Neural progenitor cell (in vitro differentiated cells): ENCODE measurements at regions not wholly inside any gene's neighbourhood (a gene's known extent, or its start where the extent isn't known, plus 50 kb on each side); places are given as distances from the start of the nearest gene placed in this dataset. TPM values are rescaled to one million over a fixed set of nuclear protein-coding genes. Genes with fewer than 3 reads are reported as not detected.

Experiments used
- DNase-seq: peaks from one replicate; pipeline ENCODE4 v3.0.0-alpha.2; 2016; ENCODE audit warnings: low spot score
- H2AFZ ChIP-seq: fragments of 200-600 bp; sonication (generic); replicated peaks from 2 replicates; pipeline ENCODE4 v1.6.1; 2016; ENCODE audit warnings: antibody characterized with exemption
- H3F3A ChIP-seq: fragments of 200-600 bp; sonication (generic); 2 replicates; pipeline ENCODE4 v1.6.1; 2016; ENCODE audit warnings: antibody characterized with exemption, low read depth
- H3K27ac ChIP-seq: fragments of 200-600 bp; sonication (generic); 2 replicates; pipeline ENCODE4 v1.5.1; 2016; ENCODE audit warnings: mild to moderate bottlenecking
- H3K27me3 ChIP-seq: fragments of 200-600 bp; sonication (generic); 2 replicates; pipeline ENCODE4 v1.6.1; 2016; ENCODE audit warnings: mild to moderate bottlenecking, moderate library complexity
- H3K36me3 ChIP-seq: fragments of 200-600 bp; sonication (generic); 2 replicates; pipeline ENCODE4 v1.5.1; 2016
- H3K4me1 ChIP-seq: fragments of 200-600 bp; sonication (generic); 2 replicates; pipeline ENCODE4 v1.6.1; 2016; ENCODE audit warnings: mixed run types
- H3K4me2 ChIP-seq: fragments of 200-600 bp; sonication (generic); 2 replicates; pipeline ENCODE4 v1.6.1; 2016
- H3K4me3 ChIP-seq: fragments of 200-600 bp; sonication (generic); 2 replicates; pipeline ENCODE4 v1.5.1; 2016
- H3K79me2 ChIP-seq: fragments of 200-600 bp; sonication (generic); 2 replicates; pipeline ENCODE4 v1.6.1; 2016; ENCODE audit warnings: low read depth
- H3K9ac ChIP-seq: fragments of 200-600 bp; sonication (generic); 2 replicates; pipeline ENCODE4 v1.6.1; 2016
- H3K9me3 ChIP-seq: fragments of 200-600 bp; sonication (generic); 2 replicates; pipeline ENCODE4 v1.5.1; 2016; ENCODE audit warnings: low read depth
- H4K20me1 ChIP-seq: fragments of 200-600 bp; sonication (generic); 2 replicates; pipeline ENCODE4 v1.6.1; 2016; ENCODE audit warnings: low read depth
- H3K27ac Mint-ChIP-seq: 3 replicates; pipeline ENCODE4 v1.8.0; 2021; ENCODE audit warnings: mixed read lengths
- H3K27me3 Mint-ChIP-seq: 2 replicates; pipeline ENCODE4 v1.8.0; 2022; ENCODE audit warnings: low read depth, mild to moderate bottlenecking, inconsistent platforms, moderate library complexity, mixed read lengths; ENCODE audit not compliant: insufficient read depth
- H3K36me3 Mint-ChIP-seq: 3 replicates; pipeline ENCODE4 v1.8.0; 2021; ENCODE audit warnings: mixed read lengths
- H3K4me1 Mint-ChIP-seq: 3 replicates; pipeline ENCODE4 v1.8.0; 2021; ENCODE audit warnings: mixed read lengths
- H3K4me3 Mint-ChIP-seq: 3 replicates; pipeline ENCODE4 v1.8.0; 2021; ENCODE audit warnings: mild to moderate bottlenecking, moderate library complexity, mixed read lengths
- H3K9me3 Mint-ChIP-seq: 3 replicates; pipeline ENCODE4 v1.8.0; 2020; ENCODE audit warnings: mixed read lengths
- EZH2 ChIP-seq: fragments of 200-600 bp; sonication (generic); IDR thresholded peaks from 2 replicates; pipeline ENCODE4 v1.6.1; 2017; ENCODE audit warnings: antibody characterized with exemption, mild to moderate bottlenecking, moderate library complexity
- EZH2phosphoT487 ChIP-seq: fragments of 200-600 bp; sonication (generic); IDR thresholded peaks from 2 replicates; pipeline ENCODE4 v1.6.1; 2017; ENCODE audit warnings: antibody characterized with exemption
- small RNA-seq: library from RNA; depleted of rRNA; stranded (forward); fragments of <200 nt; gene quantifications from one replicate; pipeline ENCODE3, GENCODE V24; 2015
- TF ChIP-seq, protein P1 (sequence below): fragments of 200-600 bp; sonication (generic); IDR thresholded peaks from 2 replicates; pipeline ENCODE4 v1.5.1; 2017; ENCODE audit warnings: antibody characterized with exemption, mild to moderate bottlenecking

DNA sequence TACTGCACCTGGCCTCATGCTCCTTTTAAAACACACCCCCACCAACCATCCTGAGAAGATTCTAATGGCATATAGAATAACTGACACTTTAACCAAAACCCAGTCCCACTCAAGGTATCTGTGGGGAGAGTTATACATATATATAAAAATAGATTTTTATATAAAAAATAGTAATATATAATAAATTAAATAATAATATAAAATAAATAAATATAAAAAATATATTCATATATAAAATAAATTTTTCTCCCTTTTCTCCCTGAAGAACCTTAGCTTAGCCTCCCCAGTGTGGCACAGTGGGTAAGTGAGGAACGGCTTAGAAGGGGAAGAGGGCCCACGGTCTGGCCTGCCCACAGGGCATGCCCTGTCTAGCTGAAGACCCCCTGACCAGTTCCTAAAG, 51.1 kb upstream of the SSBP2 start:
- no peaks in the 10 kb centered on the region for H3K36me3 Mint-ChIP-seq
- no peaks in the 10 kb centered on the region for H3K27me3 Mint-ChIP-seq
- H3K9me3 Mint-ChIP-seq: peaks cover 10% of the 10 kb centered on the region
- H3K4me3 ChIP-seq: no peak overlapping the region
- no peak overlapping the region for H3K9ac ChIP-seq
- TF ChIP-seq EZH2 (no peak), EZH2phosphoT487 (no peak)
- TF ChIP-seq, protein P1, sequence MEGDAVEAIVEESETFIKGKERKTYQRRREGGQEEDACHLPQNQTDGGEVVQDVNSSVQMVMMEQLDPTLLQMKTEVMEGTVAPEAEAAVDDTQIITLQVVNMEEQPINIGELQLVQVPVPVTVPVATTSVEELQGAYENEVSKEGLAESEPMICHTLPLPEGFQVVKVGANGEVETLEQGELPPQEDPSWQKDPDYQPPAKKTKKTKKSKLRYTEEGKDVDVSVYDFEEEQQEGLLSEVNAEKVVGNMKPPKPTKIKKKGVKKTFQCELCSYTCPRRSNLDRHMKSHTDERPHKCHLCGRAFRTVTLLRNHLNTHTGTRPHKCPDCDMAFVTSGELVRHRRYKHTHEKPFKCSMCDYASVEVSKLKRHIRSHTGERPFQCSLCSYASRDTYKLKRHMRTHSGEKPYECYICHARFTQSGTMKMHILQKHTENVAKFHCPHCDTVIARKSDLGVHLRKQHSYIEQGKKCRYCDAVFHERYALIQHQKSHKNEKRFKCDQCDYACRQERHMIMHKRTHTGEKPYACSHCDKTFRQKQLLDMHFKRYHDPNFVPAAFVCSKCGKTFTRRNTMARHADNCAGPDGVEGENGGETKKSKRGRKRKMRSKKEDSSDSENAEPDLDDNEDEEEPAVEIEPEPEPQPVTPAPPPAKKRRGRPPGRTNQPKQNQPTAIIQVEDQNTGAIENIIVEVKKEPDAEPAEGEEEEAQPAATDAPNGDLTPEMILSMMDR: no peak
- no peak for DNase-seq
- no peak overlapping the region for H3K4me3 Mint-ChIP-seq
- H3K4me2 ChIP-seq: no peak overlapping the region
- H3K27me3 ChIP-seq: no peaks in the 10 kb centered on the region
- H3F3A ChIP-seq: no peaks in the 10 kb centered on the region
- H3K4me1 ChIP-seq: peaks cover 12% of the 10 kb centered on the region
- no peaks in the 10 kb centered on the region for H3K9me3 ChIP-seq
- no peaks in the 10 kb centered on the region for H4K20me1 ChIP-seq
- no peak overlapping the region for H3K27ac Mint-ChIP-seq
- H3K79me2 ChIP-seq: no peaks in the 10 kb centered on the region
- no peak overlapping the region for H2AFZ ChIP-seq
- no peak overlapping the region for H3K27ac ChIP-seq
- H3K36me3 ChIP-seq: no peaks in the 10 kb centered on the region
- peaks cover 5% of the 10 kb centered on the region for H3K4me1 Mint-ChIP-seq

DNA sequence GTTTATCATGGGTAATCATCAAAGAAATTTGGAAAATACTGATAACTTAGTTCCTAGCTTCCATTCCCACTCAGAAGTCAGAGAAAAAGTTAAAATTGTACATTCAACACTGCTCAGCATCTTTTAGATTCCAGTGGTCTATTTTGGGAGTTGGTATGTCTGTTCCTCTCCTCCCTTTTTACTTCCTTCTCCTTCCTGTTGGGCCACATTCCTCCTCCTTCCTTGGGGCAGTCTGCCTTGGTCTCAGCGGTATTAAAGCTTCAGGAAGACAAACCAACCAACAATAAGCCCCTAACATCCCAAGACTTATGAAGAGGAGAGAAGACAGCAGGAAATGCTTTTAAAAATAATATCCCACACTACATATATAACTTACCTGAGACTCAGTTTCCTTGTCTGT, 49.9 kb upstream of the SSBP2 start:
- DNase-seq: no peak
- H3K9ac ChIP-seq: no peak overlapping the region
- H3K27me3 Mint-ChIP-seq: no peaks in the 10 kb centered on the region
- no peaks in the 10 kb centered on the region for H3K9me3 ChIP-seq
- H3K36me3 Mint-ChIP-seq: no peaks in the 10 kb centered on the region
- H3K79me2 ChIP-seq: no peaks in the 10 kb centered on the region
- peaks cover 12% of the 10 kb centered on the region for H3K4me1 ChIP-seq
- no peaks in the 10 kb centered on the region for H3K27me3 ChIP-seq
- H3K27ac Mint-ChIP-seq: no peak overlapping the region
- H3K4me2 ChIP-seq: no peak overlapping the region
- H3K27ac ChIP-seq: no peak overlapping the region
- no peak overlapping the region for H2AFZ ChIP-seq
- H3K4me3 Mint-ChIP-seq: no peak overlapping the region
- TF ChIP-seq EZH2phosphoT487 (no peak), EZH2 (no peak)
- TF ChIP-seq, protein P1: no peak
- no peaks in the 10 kb centered on the region for H3F3A ChIP-seq
- peaks cover 6% of the 10 kb centered on the region for H3K4me1 Mint-ChIP-seq
- H3K36me3 ChIP-seq: no peaks in the 10 kb centered on the region
- no peak overlapping the region for H3K4me3 ChIP-seq
- peaks cover 2% of the 10 kb centered on the region for H3K9me3 Mint-ChIP-seq
- H4K20me1 ChIP-seq: no peaks in the 10 kb centered on the region

Small RNA genes in the stretch of these regions (small RNA-seq; reads per million reads assigned to genes)
- gene SEM1P1: not detected
